C4-2B (cell line): ENCODE measurements at regions not wholly inside any gene's neighbourhood (a gene's known extent, or its start where the extent isn't known, plus 50 kb on each side); places are given as distances from the start of the nearest gene placed in this dataset.

Experiments used
- CTCF ChIP-seq: fragments of 450-650 bp; conservative IDR thresholded peaks from 2 replicates; pipeline ENCODE4 v1.5.1; 2017; ENCODE audit warnings: mild to moderate bottlenecking
- ZFX ChIP-seq: fragments of 450-650 bp; IDR thresholded peaks from 2 replicates; pipeline ENCODE4 v1.6.1; 2017

GRCh38 chr5:163910226-163910625, 404.8 kb downstream of the MAT2B start:
- TF ChIP-seq CTCF (no peak), ZFX (no peak)
